HEK293T (cell line): ENCODE measurements at regions not wholly inside any gene's neighbourhood (a gene's known extent, or its start where the extent isn't known, plus 50 kb on each side); places are given as distances from the start of the nearest gene placed in this dataset.

Experiments used
- ELF4 ChIP-seq: fragments of 450-650 bp; IDR thresholded peaks from 2 replicates; pipeline ENCODE4 v1.6.1; 2017; ENCODE audit warnings: antibody characterized with exemption
- FOXA1 ChIP-seq: fragments of 450-650 bp; IDR thresholded peaks from 2 replicates; pipeline ENCODE4 v1.6.1; 2016; ENCODE audit warnings: mild to moderate bottlenecking
- FOXK2 ChIP-seq: fragments of 450-650 bp; IDR thresholded peaks from 2 replicates; pipeline ENCODE4 v1.6.1; 2016; ENCODE audit warnings: mild to moderate bottlenecking
- L3MBTL2 ChIP-seq: fragments of 450-650 bp; conservative IDR thresholded peaks from 2 replicates; pipeline ENCODE4 v1.6.1; 2016; ENCODE audit warnings: mild to moderate bottlenecking
- SUZ12 ChIP-seq: fragments of 450-650 bp; IDR thresholded peaks from 2 replicates; pipeline ENCODE4 v1.6.1; 2016; ENCODE audit warnings: mild to moderate bottlenecking

DNA sequence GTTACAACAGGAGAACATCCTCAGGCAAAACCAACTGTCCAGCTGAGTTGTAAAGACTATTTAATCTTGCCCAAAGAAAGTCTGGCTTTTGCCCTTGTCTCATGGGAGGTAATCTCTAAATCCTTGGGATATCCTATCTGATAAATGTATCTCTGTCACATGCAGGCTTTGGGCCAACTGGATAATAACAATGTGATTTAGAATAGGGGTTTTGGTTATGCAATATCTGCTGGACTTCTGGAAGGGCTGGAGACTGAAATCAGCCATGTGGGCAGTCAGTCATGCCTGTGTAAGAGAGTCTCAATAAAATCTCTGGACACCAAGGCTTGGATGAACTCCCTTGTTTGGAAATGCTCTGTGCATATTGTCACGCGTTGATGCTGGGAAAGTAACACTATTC lies 56.3 kb upstream of the PRL start:
- no peak for TF ChIP-seq FOXK2
- TF ChIP-seq L3MBTL2 = no peak
- no peak for TF ChIP-seq SUZ12
- no peak for TF ChIP-seq FOXA1
- no peak for TF ChIP-seq ELF4
